ENCODE measurements at regions not wholly inside any gene's neighbourhood (a gene's known extent, or its start where the extent isn't known, plus 50 kb on each side); places are given as distances from the start of the nearest gene placed in this dataset.

GRCh38 chr10:4028027-4028471 lies 243.0 kb upstream of the KLF6 start:
- no peak for TF ChIP-seq CTCF (conservative IDR thresholded peaks at IDR 0.05)
- TF ChIP-seq EZH2 (IDR thresholded peaks at IDR 0.05; ENCODE audit: low read depth): no peak
